GM23248 (cell line): ENCODE measurements at regions not wholly inside any gene's neighbourhood (a gene's known extent, or its start where the extent isn't known, plus 50 kb on each side); places are given as distances from the start of the nearest gene placed in this dataset.

Source experiments
- EZH2 ChIP-seq: fragments of 200-600 bp; sonication (generic); IDR thresholded peaks from 2 replicates; pipeline ENCODE4 v1.6.1; 2018; ENCODE audit warnings: antibody characterized with exemption, mild to moderate bottlenecking; ENCODE audit not compliant: insufficient read depth, poor library complexity, severe bottlenecking
- EZH2phosphoT487 ChIP-seq: fragments of 200-600 bp; sonication (generic); IDR thresholded peaks from 2 replicates; pipeline ENCODE4 v1.6.1; 2018; ENCODE audit warnings: antibody characterized with exemption, moderate library complexity, mild to moderate bottlenecking, low read depth; ENCODE audit not compliant: insufficient read depth

DNA sequence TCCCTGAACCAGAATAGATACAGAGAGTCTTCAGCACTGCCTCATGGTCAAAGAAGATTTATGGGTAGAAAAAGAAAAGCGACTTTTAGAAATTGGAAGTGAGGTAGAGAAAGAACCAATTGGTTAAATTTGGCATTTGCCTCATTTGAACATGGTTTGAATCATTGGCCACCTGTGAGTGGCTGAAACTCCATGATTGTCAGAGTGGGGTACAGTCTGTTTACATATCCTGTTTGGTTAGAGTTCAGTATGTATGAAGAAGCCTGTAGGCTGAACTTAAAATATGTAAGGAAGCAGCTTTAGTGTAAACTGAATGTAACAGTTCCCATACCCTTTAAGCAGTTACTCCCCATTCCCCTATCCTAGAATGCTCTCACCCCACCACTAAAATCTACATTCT, 76.0 kb upstream of the CTSO start:
- TF ChIP-seq EZH2 (no peak), EZH2phosphoT487 (no peak)
